ENCODE measurements at regions not wholly inside any gene's neighbourhood (a gene's known extent, or its start where the extent isn't known, plus 50 kb on each side); places are given as distances from the start of the nearest gene placed in this dataset.
A peak's percentile ranks its signal among the peaks of the same experiment; 100 is the strongest.

DNA sequence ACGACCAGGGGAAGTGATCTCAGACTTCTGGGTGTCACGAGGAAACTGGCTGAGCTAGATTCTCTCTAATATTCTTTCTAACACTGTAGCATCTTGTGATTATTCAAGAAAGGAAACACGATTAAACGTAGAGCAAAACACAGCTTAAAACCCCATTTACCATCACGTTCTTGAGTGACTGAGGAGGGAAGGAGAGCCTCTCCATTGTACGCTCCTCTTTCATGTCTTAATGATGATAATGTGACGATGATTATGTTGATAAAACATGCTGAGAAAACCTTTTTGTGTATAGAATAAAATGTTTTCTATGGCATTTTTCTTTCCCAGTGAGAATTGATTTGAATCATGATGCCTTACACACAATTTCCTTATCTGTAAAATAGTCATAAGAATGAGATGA, 705.6 kb upstream of the ID2 start:
- no peak for TF ChIP-seq POLR2A (IDR thresholded peaks at IDR 0.05)
- TF ChIP-seq, protein P1, sequence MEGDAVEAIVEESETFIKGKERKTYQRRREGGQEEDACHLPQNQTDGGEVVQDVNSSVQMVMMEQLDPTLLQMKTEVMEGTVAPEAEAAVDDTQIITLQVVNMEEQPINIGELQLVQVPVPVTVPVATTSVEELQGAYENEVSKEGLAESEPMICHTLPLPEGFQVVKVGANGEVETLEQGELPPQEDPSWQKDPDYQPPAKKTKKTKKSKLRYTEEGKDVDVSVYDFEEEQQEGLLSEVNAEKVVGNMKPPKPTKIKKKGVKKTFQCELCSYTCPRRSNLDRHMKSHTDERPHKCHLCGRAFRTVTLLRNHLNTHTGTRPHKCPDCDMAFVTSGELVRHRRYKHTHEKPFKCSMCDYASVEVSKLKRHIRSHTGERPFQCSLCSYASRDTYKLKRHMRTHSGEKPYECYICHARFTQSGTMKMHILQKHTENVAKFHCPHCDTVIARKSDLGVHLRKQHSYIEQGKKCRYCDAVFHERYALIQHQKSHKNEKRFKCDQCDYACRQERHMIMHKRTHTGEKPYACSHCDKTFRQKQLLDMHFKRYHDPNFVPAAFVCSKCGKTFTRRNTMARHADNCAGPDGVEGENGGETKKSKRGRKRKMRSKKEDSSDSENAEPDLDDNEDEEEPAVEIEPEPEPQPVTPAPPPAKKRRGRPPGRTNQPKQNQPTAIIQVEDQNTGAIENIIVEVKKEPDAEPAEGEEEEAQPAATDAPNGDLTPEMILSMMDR (IDR thresholded peaks at IDR 0.05): no peak
- Histone ChIP-seq H3K9me3 (no peaks in the 10 kb centered on the region), H3K4me1 (no peaks in the 10 kb centered on the region), H3K27me3 (no peaks in the 10 kb centered on the region), H3K4me3 (no peak overlapping the region), H3K36me3 (no peaks in the 10 kb centered on the region), H3K27ac (no peak overlapping the region)
- ATAC-seq (no peak), DNase-seq (no peak)
- WGBS, 4 donors: 70 to 82% (median 75%) methylated on average over 7 of the region's 7 CpGs
- intact Hi-C loops (cut with DNase I): no loop called here

DNA sequence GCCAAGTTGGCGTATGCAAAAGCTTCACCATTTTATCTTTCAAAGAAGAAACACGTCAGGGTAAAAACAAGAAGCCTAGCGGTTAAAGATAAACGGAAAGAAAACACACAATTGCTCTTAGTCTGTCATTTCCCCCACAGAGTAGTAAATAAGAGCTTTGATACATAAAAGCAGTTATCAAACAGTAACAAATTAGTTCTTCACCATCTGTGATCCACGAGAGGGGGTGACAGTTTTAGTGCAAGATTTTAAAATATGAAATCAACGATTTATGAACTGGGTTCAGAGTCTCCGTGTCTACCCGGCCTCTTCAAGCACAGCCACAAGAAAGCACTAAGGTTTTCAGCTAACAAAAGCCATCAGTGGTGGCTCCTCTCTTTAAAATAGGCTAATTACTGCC, 703.9 kb upstream of the ID2 start:
- Histone ChIP-seq H3K36me3 (no peaks in the 10 kb centered on the region), H3K27ac (no peak overlapping the region), H3K4me1 (no peaks in the 10 kb centered on the region), H3K27me3 (no peaks in the 10 kb centered on the region), H3K9me3 (peaks cover 0 to 11% (median 5%) of the 10 kb centered on the region in 12 donors), H3K4me3 (no peak overlapping the region)
- no peak for TF ChIP-seq POLR2A (IDR thresholded peaks at IDR 0.05)
- TF ChIP-seq, protein P1 (IDR thresholded peaks at IDR 0.05): no peak
- intact Hi-C loops (cut with DNase I): no loop called here
- WGBS, 4 donors: 77 to 81% (median 79%) methylated on average over 8 of the region's 8 CpGs
- DNase-seq: no peak
- no peak for ATAC-seq

DNA sequence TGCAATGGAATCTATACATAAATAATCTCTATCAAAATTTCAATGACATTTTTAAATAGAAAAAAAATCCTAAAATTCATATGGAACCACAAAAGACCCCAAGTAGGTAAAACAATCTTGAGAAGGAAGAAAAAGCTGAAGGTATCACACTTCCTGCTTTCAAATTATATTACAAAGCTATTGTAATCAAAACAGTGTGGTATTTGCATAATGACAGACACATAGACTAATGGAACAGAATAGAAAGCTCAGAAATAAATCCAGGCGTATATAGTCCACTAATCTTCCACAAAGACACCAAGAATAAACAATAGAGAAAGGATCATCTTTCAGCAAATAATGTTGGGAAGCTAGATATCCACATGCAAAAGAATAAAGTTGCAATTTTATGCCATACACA, 699.8 kb upstream of the ID2 start:
- intact Hi-C loops (cut with DNase I): no loop called here
- H3K9me3 ChIP-seq: peaks cover 0 to 11% (median 5%) of the 10 kb centered on the region in 12 donors
- TF ChIP-seq, protein P1 (IDR thresholded peaks at IDR 0.05): no peak
- no peak for TF ChIP-seq POLR2A (IDR thresholded peaks at IDR 0.05)
- no peaks in the 10 kb centered on the region for H3K4me1 ChIP-seq
- H3K27ac ChIP-seq: no peak overlapping the region
- H3K36me3 ChIP-seq: no peaks in the 10 kb centered on the region
- DNase-seq: no peak
- WGBS, 4 donors: 92 to 100% (median 98%) methylated on average over 1 of the region's 1 CpG
- H3K4me3 ChIP-seq: no peak overlapping the region
- no peak for ATAC-seq
- no peaks in the 10 kb centered on the region for H3K27me3 ChIP-seq

DNA sequence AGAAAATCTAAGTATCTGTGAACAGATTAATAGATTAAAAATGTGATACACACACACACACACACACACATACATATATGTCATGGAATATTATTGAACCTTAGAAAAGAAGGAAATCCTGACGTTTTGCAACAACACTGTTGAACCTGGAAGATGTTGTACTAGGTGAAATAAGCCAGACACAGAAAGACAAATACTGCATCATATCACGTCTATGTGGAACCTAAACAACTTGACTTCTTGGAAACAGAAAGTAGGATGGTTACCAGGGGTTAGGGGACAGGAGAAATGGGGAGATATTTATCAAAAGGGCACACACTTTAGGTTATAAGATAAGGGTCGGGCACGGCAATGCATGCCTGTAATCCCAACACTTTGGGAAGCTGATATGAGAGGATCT, 698.4 kb upstream of the ID2 start:
- WGBS, 4 donors: 61 to 73% (median 69%) methylated on average over 4 of the region's 4 CpGs
- peak overlapping the region in 1 of 12 donors; percentile 13 for H3K27ac ChIP-seq
- no peaks in the 10 kb centered on the region for H3K27me3 ChIP-seq
- TF ChIP-seq, protein P1 (IDR thresholded peaks at IDR 0.05): no peak
- no peak for TF ChIP-seq POLR2A (IDR thresholded peaks at IDR 0.05)
- no peaks in the 10 kb centered on the region for H3K36me3 ChIP-seq
- H3K9me3 ChIP-seq: peaks cover 0 to 11% (median 5%) of the 10 kb centered on the region in 12 donors
- no peak for ATAC-seq
- H3K4me3 ChIP-seq: no peak overlapping the region
- no peaks in the 10 kb centered on the region for H3K4me1 ChIP-seq
- intact Hi-C loops (cut with DNase I): no loop called here
- DNase-seq: no peak

All from heart left ventricle (tissue), 16 donors.